IPS-NIHi7 (cell line): ENCODE measurements at regions not wholly inside any gene's neighbourhood (a gene's known extent, or its start where the extent isn't known, plus 50 kb on each side); places are given as distances from the start of the nearest gene placed in this dataset.
"Not testable (repeated sequence)": the region's sequence is repeated elsewhere in the genome, so short reads cannot be mapped to it uniquely, and the experiment has no call there.

Source experiments
- DNase-seq: peaks from one replicate; pipeline ENCODE4 v3.0.0; 2012; ENCODE audit warnings: mixed read lengths; ENCODE audit errors: extremely low spot score

DNA sequence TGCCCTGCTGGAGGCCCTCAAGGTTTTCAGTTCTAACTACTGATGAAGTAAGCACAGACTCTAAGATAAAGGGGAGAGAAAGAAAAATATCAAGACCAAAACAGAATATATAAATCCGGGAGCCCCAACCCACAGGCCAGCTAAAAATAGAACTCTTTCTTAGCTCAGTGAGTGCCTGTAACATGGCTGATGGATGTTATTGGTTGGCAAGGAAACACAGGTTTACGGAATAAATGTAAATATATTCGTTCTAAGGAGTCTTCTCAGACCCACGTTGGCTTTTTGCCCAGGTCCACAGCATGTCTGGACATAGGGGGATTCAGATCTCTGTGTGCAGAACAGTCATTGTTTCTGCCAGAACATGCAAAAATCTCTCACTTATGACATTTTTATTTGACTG lies 139.0 kb upstream of the SERPINE2 start:
- DNase-seq = no peak

DNA sequence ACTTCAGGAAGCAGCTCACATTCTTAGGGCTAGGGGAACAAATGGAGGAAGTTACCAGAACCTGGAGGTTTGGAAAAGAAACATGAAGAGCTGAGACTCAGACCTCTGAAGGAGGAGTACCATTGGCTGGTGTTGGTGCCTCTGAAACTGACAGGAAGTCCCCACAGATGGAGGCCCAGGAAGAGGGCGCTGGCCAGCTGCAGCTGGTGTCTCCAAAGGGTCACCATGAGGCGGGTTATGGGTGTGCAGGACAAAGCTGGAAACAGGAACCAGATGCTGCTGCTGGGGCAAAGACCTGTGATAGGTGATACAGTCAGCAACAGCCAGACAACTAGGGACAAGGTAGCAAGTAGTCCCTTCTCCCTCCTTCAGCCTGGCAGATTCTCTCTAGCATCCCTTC lies 136.5 kb upstream of the SERPINE2 start:
- no peak for DNase-seq

DNA sequence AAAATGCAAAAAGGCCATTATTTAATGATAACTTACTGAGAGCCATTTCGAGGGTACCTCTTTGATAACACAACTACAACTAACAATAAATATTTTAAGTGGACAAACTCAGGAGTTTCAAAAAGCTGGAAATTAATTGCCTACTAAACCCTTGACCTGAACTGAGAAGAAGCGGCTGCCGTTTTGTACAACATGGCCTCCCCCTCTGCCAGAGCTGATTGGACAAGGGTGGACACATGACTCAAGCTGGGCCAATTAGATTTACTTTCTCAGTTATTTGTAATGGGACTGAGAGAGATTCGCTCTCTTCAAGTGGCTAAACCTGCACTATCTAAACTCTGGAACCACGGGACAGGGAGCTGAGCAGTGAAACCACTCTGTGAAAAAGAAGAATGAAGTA lies 135.9 kb upstream of the SERPINE2 start:
- no peak for DNase-seq

- DNase-seq = no peak
These were observed 135.4 kb upstream of the SERPINE2 start for GRCh38 chr2:224174521-224174920.

GRCh38 chr2:224173933-224174332 lies 134.8 kb upstream of the SERPINE2 start:
- no peak for DNase-seq

DNA sequence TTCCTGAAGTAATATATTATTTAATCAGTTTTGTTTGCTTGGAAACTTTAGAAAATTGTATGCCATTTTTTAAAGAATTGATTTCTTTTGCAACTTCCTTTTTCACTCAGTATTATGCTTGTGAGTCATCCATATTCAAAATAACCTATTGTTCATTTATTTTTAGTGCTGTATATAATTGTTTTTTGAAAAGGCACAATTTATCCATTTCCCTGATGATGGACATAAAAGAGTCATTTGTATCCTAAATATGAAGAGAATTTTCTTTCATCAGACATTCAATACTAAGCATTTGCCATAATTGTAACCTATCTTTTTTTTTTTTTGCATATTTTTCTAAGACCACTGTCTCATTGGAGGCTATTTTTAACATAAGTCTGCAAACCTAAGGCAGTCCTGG lies 134.1 kb upstream of the SERPINE2 start:
- DNase-seq = no peak

GRCh38 chr2:224171226-224171625 lies 132.1 kb upstream of the SERPINE2 start:
- DNase-seq = no peak

DNA sequence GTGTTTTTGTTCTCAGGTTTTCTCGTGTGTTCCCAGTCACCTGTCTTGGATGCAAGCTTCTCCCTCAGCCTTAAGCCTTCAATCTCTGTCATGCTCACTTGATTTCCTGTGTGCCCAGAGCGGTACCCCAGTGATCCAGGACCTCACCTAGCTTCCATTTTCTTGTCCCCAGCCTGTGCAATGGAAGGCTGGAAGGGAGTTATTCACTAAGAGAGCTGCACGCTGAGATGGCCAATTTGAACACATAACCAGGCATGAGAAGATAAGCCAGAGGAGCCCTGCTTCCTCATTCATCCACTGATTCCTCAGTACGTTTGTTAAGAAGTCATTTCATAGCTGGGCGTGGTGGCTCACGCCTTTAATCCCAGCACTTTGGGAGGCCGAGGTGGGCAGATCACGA lies 130.8 kb upstream of the SERPINE2 start:
- DNase-seq = no peak

DNA sequence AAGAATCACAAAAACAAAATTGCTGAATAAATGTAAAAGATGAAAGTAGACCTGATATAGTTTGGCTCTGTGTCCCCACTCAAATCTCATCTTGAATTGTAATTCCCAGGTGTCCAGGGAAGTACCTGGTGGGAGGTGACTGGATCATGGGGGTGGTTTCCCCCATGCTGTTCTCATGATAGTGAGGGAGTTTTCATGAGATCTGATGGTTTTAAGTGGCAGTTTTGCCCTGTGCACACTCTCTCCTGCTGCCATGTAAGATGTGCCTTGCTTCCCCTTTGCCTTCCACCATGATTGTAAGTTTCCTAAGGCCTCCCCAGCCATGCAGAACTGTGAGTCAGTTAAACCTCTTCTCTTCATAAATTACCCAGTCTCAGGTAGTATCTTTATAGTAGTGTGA lies 128.7 kb upstream of the SERPINE2 start:
- DNase-seq = not testable (repeated sequence)

DNA sequence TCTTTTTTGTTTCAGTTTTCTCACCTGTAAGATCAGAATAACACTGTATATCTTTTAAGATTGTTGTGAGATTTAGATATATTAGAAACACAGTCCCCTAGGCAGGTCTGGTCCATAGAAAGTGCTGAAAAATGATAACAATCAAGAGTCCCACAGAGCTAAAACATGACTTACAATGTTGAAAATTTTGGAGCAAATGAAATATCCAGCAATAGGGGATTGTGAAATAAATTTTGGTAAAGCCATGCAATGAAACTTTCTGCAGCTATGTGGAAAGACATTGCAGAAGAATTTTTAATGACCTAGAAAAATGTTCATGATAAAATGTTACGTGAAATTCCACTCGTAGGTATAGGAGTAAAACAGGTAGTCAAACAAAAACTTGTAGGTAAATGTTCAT lies 127.6 kb upstream of the SERPINE2 start:
- DNase-seq = no peak

DNA sequence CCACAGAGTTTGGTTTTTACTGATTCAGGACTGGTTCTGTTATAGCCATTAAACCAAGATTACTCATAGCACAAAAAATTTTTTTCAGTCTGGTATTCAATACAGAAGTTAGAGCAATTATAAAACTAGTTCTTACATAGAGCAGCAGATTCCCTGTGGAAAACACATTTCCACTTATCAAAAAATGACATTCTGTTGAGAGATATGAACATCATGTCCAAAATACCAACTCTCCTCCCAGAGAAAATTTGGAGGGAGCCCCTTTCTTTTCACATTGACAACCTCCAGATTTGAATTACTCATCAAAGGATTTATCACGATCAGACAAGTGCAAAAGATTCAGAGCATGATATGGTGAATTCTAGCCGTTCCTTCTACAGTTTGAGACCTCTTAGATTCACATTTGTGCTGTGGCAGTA lies 126.8 kb upstream of the SERPINE2 start:
- DNase-seq = no peak

GRCh38 chr2:224163566-224164307 lies 124.7 kb upstream of the SERPINE2 start:
- DNase-seq = no peak

GRCh38 chr2:224162122-224162521 lies 123.0 kb upstream of the SERPINE2 start:
- DNase-seq = no peak

- no peak for DNase-seq
These were observed 122.6 kb upstream of the SERPINE2 start for GRCh38 chr2:224161712-224162111.

- DNase-seq = no peak
These were observed 121.8 kb upstream of the SERPINE2 start for GRCh38 chr2:224160917-224161316.

GRCh38 chr2:224159345-224159928 lies 120.4 kb upstream of the SERPINE2 start:
- DNase-seq = no peak

DNA sequence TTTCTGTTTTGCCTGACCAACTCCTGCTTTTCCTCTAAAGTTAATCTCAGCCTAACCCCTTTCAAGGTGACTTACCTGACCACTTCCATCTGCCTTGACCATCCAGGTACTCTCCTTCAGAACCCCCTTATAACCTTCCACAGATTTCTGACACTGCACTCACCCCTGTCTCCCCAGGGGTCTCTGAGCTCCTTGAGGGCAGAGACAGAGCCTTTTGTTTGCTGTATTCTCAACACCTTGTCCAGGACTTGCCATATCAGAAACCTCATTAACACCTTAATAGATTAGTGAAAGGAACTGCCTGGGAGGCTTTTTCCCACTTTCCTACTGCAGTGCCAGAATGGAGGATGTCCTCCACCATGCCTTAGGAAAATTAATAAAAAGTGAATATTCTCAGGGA lies 119.7 kb upstream of the SERPINE2 start:
- no peak for DNase-seq

- no peak for DNase-seq
These were observed 119.0 kb upstream of the SERPINE2 start for GRCh38 chr2:224158061-224158460.

- DNase-seq = no peak
These were observed 118.6 kb upstream of the SERPINE2 start for GRCh38 chr2:224157655-224158054.

DNA sequence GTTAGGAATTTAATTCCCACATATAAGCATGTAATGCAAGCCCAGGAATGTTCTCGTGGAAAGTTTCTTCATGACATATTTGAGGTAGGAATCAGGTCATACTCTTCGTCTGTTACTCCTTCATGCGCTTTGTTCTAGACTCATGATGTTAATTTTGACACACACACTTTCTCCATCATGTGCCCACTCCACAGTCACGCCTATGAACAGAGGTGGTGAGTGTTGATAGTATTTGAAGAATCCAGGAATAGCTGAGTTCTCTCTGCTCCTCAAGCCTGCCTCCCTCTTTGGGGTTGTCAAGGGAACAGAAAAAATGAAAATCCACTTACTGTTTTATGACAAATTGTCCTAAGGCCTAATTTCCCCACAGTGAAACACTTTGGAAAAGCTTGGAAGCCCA lies 117.3 kb upstream of the SERPINE2 start:
- no peak for DNase-seq

GRCh38 chr2:224155896-224156295 lies 116.8 kb upstream of the SERPINE2 start:
- DNase-seq = no peak

DNA sequence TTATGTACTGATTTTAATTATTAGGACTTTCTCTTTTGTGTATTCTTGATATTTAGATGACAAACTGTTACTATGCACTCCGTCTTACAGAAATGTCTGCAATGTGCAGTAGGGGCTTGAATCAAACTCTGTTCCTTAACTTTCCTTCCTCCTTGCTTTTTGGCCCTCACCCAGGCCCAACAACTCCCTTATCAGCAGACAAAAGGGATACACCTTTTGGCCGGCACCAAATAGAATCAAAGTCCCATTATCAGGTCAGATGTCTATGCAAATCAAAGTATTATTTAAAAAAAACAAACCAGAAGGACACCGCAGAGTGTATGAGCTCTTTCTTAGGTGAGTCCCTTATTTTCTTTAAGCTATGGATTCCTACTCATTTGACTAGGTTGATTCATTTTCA lies 116.3 kb upstream of the SERPINE2 start:
- DNase-seq = no peak

- no peak for DNase-seq
These were observed 112.7 kb upstream of the SERPINE2 start for GRCh38 chr2:224151680-224152310.
